A673 (cell line): ENCODE measurements at regions not wholly inside any gene's neighbourhood (a gene's known extent, or its start where the extent isn't known, plus 50 kb on each side); places are given as distances from the start of the nearest gene placed in this dataset.

ENCODE experiments used
- EZH2 ChIP-seq: fragments of 200-600 bp; sonication (generic); IDR thresholded peaks from 2 replicates; pipeline ENCODE4 v1.6.1; 2017; ENCODE audit warnings: borderline replicate concordance, low read depth, mild to moderate bottlenecking, mixed read lengths, antibody characterized with exemption, low read length; ENCODE audit not compliant: poor library complexity, severe bottlenecking
- TF ChIP-seq, protein P1 (sequence below): fragments of 300-800, 200-600 bp; sonication (generic); conservative IDR thresholded peaks from 2 replicates; pipeline ENCODE4 v1.5.1; 2017; ENCODE audit warnings: low read depth, mild to moderate bottlenecking, antibody characterized with exemption, low read length, moderate library complexity, mixed read lengths

DNA sequence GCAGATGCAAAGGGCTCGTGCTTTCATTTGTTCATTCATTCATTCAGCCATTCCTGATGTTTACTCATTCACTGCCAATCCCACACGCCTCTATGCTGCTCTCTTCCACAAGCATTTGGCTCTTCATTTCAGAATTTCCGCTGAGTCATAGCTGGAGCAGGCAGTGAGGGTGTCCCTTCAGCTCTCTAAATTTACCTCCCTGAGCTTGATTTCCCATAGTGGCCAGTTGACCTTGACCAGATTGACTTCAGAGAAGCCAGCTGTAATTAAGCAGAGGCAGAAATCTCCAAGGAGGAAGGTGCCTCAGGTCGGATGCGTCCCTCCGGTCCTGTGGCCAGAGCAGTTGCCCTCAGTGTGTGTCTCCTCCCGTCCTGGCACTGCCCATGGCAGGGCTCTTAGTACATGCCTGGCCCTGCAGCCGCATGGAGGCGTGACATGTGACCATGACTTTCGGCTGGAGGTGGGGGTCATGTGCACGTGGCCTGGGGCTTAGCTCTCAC is 267.2 kb upstream of the ECI2 start:
- TF ChIP-seq, protein P1, sequence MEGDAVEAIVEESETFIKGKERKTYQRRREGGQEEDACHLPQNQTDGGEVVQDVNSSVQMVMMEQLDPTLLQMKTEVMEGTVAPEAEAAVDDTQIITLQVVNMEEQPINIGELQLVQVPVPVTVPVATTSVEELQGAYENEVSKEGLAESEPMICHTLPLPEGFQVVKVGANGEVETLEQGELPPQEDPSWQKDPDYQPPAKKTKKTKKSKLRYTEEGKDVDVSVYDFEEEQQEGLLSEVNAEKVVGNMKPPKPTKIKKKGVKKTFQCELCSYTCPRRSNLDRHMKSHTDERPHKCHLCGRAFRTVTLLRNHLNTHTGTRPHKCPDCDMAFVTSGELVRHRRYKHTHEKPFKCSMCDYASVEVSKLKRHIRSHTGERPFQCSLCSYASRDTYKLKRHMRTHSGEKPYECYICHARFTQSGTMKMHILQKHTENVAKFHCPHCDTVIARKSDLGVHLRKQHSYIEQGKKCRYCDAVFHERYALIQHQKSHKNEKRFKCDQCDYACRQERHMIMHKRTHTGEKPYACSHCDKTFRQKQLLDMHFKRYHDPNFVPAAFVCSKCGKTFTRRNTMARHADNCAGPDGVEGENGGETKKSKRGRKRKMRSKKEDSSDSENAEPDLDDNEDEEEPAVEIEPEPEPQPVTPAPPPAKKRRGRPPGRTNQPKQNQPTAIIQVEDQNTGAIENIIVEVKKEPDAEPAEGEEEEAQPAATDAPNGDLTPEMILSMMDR, result no peak
- TF ChIP-seq EZH2, result no peak
